ENCODE measurements at regions not wholly inside any gene's neighbourhood (a gene's known extent, or its start where the extent isn't known, plus 50 kb on each side); places are given as distances from the start of the nearest gene placed in this dataset.

DNA sequence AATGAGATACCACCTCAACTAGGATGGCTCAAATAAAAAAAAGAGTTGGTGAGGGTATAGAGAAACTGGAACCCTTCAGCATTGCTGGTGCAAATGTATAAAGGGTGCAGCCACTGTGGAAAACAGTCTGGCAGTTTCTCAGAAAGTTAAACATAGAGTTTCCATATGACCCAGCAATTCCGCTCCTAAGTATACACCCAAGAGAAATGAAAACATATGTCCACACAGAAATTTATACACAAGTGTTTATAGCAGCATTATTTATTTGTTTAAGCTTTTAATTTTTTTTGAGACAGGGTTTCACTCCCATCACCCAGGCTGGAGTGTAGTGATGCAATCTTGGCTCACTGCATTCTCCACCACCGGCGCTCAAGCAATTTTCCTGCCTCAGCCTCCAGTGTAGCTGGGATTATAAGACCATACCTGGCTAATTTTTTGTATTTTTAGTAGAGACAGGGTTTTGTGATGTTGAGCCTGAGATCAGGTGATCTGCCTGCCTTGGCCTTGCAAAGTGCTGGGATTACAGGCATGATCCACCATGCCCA is 118.2 kb upstream of the KIF5B start:
- no peak for ATAC-seq

DNA sequence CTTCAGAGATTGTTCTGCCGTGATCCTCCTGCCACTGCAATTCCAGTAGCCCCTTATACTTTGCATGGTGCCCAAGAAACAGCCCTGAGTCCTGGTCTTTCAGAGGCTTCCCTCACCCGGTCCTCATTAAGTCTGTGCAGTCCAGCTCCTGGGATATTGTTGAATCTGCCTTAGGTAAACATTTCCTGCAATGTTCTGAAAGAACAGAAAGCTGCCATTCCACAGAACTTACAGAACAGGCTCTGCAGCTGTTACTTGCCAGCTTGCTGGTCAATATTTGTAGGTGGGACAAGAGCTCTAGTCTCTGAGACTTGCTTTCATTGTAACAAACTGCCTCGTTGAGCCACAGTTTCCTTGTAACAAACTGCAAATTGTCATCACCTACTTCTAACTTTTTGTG is 115.0 kb upstream of the KIF5B start:
- ATAC-seq = peak; percentile 31
- DNase-seq (ENCODE audit: low spot score) = no peak

More for the DNA sequence above, 118.2 kb upstream of the KIF5B start:
- no peak for DNase-seq (ENCODE audit: low spot score)

DNA sequence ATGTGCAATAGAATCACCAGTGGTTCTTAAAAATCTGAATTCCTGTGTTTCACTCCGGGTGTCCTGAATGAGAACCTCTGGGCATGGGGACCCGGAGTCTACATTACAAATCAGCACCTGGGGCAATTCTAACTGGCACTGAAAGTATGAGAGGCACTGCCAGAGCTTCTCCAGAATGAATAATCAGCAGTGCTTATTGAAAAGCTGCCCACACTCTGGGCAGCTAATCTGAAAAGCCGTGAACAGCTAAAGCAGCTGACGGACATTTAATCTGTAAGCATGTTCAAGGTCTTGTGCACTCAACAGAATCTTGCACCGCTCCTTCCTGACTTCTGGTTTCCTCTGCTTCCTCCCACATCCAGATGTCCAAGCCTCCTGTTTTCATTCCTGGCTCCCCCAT is 113.3 kb upstream of the KIF5B start:
- DNase-seq (ENCODE audit: low spot score) = no peak
- ATAC-seq = no peak

- DNase-seq (ENCODE audit: low spot score) (no peak), ATAC-seq (no peak)
Observed at GRCh38 chr10:32167450-32167849, 111.2 kb upstream of the KIF5B start.

GRCh38 chr10:32166365-32166764 is 110.1 kb upstream of the KIF5B start:
- DNase-seq (ENCODE audit: low spot score) (no peak), ATAC-seq (no peak)

- ATAC-seq (no peak), DNase-seq (ENCODE audit: low spot score) (no peak)
Observed at GRCh38 chr10:32163762-32164148, 107.5 kb upstream of the KIF5B start.

GRCh38 chr10:32163071-32163761 is 107.0 kb upstream of the KIF5B start:
- no peak for DNase-seq (ENCODE audit: low spot score)
- no peak for ATAC-seq

GRCh38 chr10:32161586-32161985 is 105.4 kb upstream of the KIF5B start:
- DNase-seq (ENCODE audit: low spot score) (no peak), ATAC-seq (no peak)

GRCh38 chr10:32160864-32161263 is 104.6 kb upstream of the KIF5B start:
- ATAC-seq (no peak), DNase-seq (ENCODE audit: low spot score) (no peak)

DNA sequence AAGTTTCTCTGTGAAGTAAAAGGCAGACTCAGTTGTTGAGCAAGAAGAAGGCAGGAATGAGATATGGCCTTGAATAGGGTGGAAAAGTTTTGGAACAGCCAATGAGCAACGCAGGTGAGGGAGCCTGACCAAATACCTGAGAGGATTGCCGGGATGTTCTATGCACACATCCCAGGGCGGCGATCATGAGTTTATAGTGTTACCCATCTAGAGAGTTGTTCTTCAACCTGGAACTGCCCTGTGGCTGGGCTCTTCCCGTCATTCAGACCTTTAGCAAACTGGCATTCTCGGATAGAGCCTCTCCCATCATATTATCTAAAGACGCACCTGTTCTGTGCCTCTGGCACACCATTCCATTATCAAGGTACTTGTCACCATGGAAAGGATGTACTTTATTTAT is 103.0 kb upstream of the KIF5B start:
- DNase-seq (ENCODE audit: low spot score) = no peak
- ATAC-seq = no peak

GRCh38 chr10:32156031-32156495 is 99.8 kb upstream of the KIF5B start:
- no peak for ATAC-seq
- DNase-seq (ENCODE audit: low spot score) = no peak

DNA sequence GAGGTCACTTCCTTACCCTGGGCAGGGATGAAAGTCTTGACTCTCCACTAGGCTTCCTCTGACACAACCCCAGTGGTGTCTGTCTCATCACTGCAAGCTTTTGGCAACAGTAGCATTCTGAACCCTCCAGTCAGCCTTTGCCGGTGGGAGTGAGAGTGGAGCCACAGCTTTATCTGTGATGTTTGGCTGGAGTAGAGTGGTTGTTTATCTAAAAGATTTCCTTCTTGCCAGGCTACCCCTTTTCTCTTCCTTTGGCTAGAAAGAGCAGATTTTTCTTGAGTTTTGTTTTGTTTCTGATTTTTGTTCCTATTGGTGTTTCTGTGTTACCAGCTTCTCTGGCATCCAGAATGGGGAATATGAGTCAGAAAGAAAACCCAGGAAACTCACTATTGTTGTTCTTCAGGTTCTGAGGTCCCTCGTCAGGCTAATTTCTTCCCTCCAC is 98.9 kb upstream of the KIF5B start:
- ATAC-seq (no peak), DNase-seq (ENCODE audit: low spot score) (no peak)

DNA sequence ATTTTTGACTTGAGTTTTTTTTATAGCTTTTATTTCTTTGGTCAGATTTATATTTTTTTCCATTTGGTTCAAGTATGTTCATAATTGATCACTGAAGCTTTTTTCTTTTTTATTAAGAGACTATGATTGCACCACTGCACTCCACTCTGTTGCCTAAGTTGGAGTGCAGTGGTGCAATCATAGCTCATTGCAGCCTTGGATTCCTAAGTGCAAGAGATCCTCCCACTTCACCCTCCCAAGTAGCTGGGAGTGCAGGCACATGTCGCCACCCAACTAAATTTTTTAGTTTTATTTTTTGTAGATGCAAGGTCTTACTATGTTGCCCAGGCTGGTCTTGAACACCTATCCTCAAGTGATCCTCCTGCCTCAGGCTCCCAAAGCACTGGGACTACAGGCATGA is 97.7 kb upstream of the KIF5B start:
- ATAC-seq (no peak), DNase-seq (ENCODE audit: low spot score) (no peak)

DNA sequence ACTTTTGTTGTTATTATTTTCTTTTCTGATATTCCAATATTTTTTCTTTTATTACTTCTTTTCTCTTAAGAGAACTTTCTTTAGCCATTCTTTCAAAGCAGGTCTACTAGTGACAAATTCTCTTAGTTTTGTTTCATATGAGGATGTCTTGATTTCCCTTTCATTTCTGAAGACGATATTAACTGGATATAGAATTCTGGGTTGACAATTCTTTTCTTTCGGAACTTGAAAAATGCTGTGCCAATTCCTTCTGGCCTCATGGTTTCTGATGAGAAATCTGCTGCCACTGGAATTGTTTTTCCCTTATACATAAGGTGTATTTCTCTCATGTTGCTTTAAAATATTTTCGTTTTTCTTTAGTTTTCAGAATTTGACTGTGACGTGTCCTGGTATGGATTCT is 97.0 kb upstream of the KIF5B start:
- no peak for DNase-seq (ENCODE audit: low spot score)

DNA sequence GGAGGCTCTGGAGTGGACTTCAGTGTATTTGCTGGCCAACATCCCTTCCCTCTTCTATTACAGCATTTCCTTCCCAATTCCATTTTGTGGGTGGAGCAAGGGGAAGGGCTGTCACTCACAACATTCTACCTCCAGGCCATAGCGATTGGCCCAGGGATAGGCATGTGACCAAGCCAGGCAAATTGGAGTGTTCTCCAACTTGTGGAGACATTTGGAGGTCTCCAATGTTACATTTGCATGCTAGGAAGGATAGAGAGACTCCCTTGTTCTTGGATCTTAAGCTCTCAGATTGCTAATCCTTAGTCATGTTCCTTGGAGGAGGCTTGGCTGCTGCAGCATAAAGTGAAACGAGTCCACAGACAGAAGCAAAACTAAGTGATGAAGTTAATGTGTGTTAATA is 95.6 kb upstream of the KIF5B start:
- ATAC-seq (no peak), DNase-seq (ENCODE audit: low spot score) (no peak)

More for the DNA sequence above, 97.0 kb upstream of the KIF5B start:
- ATAC-seq = no peak

DNA sequence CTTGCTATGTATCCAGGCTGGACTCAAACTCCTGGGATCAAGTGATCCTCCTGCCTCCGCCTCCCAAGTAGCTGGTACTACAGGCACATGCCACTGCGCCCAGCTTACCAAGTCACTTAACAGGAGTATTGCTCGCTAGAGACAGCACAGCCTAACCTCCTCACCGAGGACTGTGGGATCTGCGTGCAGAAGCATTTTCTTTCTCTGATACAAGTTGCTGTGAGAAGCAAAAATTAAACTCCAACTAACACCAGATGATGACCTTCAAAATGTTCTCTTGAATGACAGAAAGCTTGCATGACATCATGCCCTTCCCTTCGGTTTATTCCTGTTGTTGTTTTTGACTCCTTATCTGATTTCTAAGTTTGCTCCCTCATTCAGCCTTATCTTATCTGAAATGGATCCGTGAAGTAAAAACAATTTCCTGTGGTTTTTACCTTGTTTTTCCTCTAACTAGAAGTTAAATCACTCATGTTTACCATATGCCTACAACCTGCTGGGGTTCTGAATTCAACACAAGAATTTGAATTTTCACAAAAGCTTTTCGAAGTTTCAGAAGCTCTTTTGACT is 94.4 kb upstream of the KIF5B start:
- DNase-seq (ENCODE audit: low spot score) = no peak
- ATAC-seq = no peak

GRCh38 chr10:32149252-32149955 is 93.2 kb upstream of the KIF5B start:
- DNase-seq (ENCODE audit: low spot score) (no peak), ATAC-seq (no peak)

DNA sequence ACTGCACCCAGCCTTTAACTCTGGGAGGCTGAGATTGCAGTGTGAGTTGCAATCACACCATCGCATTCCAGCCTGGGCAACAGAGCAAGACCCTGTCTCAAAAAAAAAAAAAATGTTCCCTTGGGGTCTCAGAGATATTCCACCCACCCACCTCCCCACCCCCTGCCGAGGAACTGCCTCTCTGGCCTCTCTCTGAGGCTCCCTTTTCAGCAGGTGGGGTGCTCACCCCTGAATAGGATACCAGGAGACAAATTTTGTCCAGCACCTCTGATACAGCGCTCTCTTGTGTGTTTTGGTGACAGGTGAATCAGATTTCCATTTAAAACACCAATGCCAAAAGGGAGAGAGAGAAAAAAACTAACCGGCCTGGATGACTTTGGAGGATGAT is 92.6 kb upstream of the KIF5B start:
- DNase-seq (ENCODE audit: low spot score) = no peak
- no peak for ATAC-seq

GRCh38 chr10:32147730-32148129 is 91.5 kb upstream of the KIF5B start:
- DNase-seq (ENCODE audit: low spot score) (no peak), ATAC-seq (no peak)

DNA sequence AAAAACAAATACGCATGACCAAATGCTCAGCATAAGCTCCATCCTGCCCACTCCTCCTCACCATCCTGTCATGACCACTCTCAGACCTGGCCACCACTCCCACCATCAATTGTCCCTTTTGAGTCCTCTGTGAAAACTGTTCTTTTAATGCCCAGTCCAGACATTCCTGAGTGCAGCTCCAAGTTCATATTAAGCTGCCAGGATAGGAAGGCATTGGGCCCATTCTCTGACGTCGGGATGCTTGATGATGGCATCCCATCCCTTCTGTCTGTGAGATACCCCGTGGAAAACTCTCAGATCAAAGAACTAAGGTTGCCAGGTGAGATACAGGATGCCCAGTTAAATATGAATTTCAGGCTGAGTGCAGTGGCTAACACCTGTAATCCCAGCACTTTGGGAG is 89.9 kb upstream of the KIF5B start:
- no peak for DNase-seq (ENCODE audit: low spot score)
- ATAC-seq = no peak

- no peak for ATAC-seq
- DNase-seq (ENCODE audit: low spot score) = no peak
Observed at GRCh38 chr10:32144817-32145688, 88.8 kb upstream of the KIF5B start.
